ENCODE measurements at regions not wholly inside any gene's neighbourhood (a gene's known extent, or its start where the extent isn't known, plus 50 kb on each side); places are given as distances from the start of the nearest gene placed in this dataset.

DNA sequence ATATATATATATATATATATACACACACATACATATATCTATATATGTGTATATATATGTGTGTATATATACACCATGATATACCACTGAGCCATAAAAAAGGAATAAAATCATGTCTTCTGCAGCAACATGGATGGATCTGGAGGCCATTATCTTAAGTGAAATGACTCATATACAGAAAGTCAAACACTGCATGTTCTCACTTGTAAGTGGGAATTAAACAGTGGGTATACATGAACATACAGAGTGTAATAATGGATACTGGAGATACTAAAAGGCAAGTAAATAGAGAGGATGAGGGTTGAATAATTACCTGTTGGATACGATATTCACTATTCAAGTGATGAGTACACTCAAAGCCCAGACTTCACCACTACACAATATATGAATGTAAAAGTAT is 332.6 kb downstream of the SLITRK1 start (continued):
- TF ChIP-seq, protein P1, sequence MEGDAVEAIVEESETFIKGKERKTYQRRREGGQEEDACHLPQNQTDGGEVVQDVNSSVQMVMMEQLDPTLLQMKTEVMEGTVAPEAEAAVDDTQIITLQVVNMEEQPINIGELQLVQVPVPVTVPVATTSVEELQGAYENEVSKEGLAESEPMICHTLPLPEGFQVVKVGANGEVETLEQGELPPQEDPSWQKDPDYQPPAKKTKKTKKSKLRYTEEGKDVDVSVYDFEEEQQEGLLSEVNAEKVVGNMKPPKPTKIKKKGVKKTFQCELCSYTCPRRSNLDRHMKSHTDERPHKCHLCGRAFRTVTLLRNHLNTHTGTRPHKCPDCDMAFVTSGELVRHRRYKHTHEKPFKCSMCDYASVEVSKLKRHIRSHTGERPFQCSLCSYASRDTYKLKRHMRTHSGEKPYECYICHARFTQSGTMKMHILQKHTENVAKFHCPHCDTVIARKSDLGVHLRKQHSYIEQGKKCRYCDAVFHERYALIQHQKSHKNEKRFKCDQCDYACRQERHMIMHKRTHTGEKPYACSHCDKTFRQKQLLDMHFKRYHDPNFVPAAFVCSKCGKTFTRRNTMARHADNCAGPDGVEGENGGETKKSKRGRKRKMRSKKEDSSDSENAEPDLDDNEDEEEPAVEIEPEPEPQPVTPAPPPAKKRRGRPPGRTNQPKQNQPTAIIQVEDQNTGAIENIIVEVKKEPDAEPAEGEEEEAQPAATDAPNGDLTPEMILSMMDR (IDR thresholded peaks at IDR 0.05; ENCODE audit: low read depth, low read length, missing input control) = no peak
- no peak for TF ChIP-seq JUND (IDR thresholded peaks at IDR 0.05)

DNA sequence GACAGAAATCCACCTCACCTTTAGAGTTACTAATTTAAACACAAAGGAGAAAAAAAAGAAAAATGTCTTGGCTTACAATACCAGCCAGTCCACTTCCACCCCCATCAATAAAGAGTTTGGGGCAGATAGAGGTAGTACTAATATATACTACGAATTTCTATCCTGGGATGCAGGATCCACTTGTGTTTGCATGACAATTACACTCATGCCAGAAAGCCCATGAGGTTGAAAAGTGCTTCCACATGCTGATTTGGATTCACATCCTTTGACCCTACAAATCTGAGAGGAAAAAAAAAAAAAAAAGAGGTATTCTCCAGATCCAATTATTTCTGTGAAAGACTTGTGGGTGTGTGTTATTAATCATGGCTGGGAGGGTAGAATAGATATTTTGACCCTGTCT is 335.2 kb downstream of the SLITRK1 start:
- H3K27me3 ChIP-seq (ENCODE audit: control insufficient read depth in 4 of 4, insufficient read depth in 4 of 4, low read length in 3 of 4) = no peaks in the 10 kb centered on the region
- 33% methylated on average over 1 of the region's 1 CpG for WGBS
- TF ChIP-seq FOXA2 (IDR thresholded peaks at IDR 0.05) (no peak), TAF1 (conservative IDR thresholded peaks at IDR 0.05) (no peak), SP1 (IDR thresholded peaks at IDR 0.05) (no peak), RXRA (IDR thresholded peaks at IDR 0.05) (no peak), JUND (IDR thresholded peaks at IDR 0.05) (no peak), GABPA (IDR thresholded peaks at IDR 0.05 in 1 of 2, conservative IDR thresholded peaks at IDR 0.05 in 1 of 2) (no peak), NR2F2 (IDR thresholded peaks at IDR 0.05) (no peak), FOXA1 (IDR thresholded peaks at IDR 0.05) (no peak), EGR1 (IDR thresholded peaks at IDR 0.05; ENCODE audit: low read depth in 2 of 2) (no peak)
- TF ChIP-seq, protein P2, sequence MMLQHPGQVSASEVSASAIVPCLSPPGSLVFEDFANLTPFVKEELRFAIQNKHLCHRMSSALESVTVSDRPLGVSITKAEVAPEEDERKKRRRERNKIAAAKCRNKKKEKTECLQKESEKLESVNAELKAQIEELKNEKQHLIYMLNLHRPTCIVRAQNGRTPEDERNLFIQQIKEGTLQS (IDR thresholded peaks at IDR 0.05) = no peak
- TF ChIP-seq, protein P3, sequence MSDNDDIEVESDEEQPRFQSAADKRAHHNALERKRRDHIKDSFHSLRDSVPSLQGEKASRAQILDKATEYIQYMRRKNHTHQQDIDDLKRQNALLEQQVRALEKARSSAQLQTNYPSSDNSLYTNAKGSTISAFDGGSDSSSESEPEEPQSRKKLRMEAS (IDR thresholded peaks at IDR 0.05) = no peak
- TF ChIP-seq, protein P4, sequence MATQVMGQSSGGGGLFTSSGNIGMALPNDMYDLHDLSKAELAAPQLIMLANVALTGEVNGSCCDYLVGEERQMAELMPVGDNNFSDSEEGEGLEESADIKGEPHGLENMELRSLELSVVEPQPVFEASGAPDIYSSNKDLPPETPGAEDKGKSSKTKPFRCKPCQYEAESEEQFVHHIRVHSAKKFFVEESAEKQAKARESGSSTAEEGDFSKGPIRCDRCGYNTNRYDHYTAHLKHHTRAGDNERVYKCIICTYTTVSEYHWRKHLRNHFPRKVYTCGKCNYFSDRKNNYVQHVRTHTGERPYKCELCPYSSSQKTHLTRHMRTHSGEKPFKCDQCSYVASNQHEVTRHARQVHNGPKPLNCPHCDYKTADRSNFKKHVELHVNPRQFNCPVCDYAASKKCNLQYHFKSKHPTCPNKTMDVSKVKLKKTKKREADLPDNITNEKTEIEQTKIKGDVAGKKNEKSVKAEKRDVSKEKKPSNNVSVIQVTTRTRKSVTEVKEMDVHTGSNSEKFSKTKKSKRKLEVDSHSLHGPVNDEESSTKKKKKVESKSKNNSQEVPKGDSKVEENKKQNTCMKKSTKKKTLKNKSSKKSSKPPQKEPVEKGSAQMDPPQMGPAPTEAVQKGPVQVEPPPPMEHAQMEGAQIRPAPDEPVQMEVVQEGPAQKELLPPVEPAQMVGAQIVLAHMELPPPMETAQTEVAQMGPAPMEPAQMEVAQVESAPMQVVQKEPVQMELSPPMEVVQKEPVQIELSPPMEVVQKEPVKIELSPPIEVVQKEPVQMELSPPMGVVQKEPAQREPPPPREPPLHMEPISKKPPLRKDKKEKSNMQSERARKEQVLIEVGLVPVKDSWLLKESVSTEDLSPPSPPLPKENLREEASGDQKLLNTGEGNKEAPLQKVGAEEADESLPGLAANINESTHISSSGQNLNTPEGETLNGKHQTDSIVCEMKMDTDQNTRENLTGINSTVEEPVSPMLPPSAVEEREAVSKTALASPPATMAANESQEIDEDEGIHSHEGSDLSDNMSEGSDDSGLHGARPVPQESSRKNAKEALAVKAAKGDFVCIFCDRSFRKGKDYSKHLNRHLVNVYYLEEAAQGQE (IDR thresholded peaks at IDR 0.05) = no peak
- no peak for DNase-seq (ENCODE audit: low spot score)
- no peaks in the 10 kb centered on the region for H3K9me3 ChIP-seq (ENCODE audit: control insufficient read depth in 4 of 4, low read length in 3 of 4)
- H3K36me3 ChIP-seq (ENCODE audit: control insufficient read depth in 4 of 4, insufficient read depth in 3 of 4, low read depth in 1 of 4, low read length in 3 of 4) = no peaks in the 10 kb centered on the region
- no peak overlapping the region for H3K4me3 ChIP-seq (ENCODE audit: low read depth in 1 of 3, low read length in 3 of 3)
- H3K27ac ChIP-seq (ENCODE audit: low read depth in 1 of 2, low read length in 2 of 2) = no peak overlapping the region
- H3K4me1 ChIP-seq (ENCODE audit: control insufficient read depth in 4 of 4, insufficient read depth in 4 of 4, low read length in 3 of 4) = no peaks in the 10 kb centered on the region
- no peak overlapping the region for H3K9ac ChIP-seq (ENCODE audit: low read depth in 1 of 2, low read length in 2 of 2)

DNA sequence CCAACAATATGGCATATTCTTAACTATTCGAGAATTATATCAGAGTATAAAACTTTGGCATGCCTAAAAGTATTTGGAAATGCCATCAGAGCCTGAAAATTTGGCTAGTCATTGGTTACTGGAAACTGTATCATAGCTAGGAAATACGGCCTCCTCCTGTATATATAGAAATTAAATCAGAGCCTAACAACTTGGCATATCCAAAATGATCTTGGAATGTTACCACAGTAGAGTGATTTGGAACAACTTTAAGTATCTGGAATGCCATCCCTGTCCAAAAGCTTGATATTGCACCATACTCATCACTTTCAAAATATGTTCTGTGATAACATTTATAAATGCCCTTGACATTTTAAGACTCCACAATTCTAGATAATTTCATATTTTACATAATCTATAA is 335.8 kb downstream of the SLITRK1 start:
- Histone ChIP-seq H3K27me3 (ENCODE audit: control insufficient read depth in 4 of 4, insufficient read depth in 4 of 4, low read length in 3 of 4) (no peaks in the 10 kb centered on the region), H3K4me1 (ENCODE audit: control insufficient read depth in 4 of 4, insufficient read depth in 4 of 4, low read length in 3 of 4) (no peaks in the 10 kb centered on the region), H3K9me3 (ENCODE audit: control insufficient read depth in 4 of 4, low read length in 3 of 4) (no peaks in the 10 kb centered on the region), H3K27ac (ENCODE audit: low read depth in 1 of 2, low read length in 2 of 2) (no peak overlapping the region), H3K9ac (ENCODE audit: low read depth in 1 of 2, low read length in 2 of 2) (no peak overlapping the region), H3K36me3 (ENCODE audit: control insufficient read depth in 4 of 4, insufficient read depth in 3 of 4, low read depth in 1 of 4, low read length in 3 of 4) (no peaks in the 10 kb centered on the region), H3K4me3 (ENCODE audit: low read depth in 1 of 3, low read length in 3 of 3) (no peak overlapping the region)
- DNase-seq (ENCODE audit: low spot score) = no peak
- 64% methylated on average over 2 of the region's 2 CpGs for WGBS
- TF ChIP-seq HNF4G (IDR thresholded peaks at IDR 0.05) = no peak
- TF ChIP-seq, protein P3 (IDR thresholded peaks at IDR 0.05) = no peak
- TF ChIP-seq SP1 (IDR thresholded peaks at IDR 0.05) = no peak
- no peak for TF ChIP-seq NR2F2 (IDR thresholded peaks at IDR 0.05)
- TF ChIP-seq, protein P1 (IDR thresholded peaks at IDR 0.05; ENCODE audit: low read depth, low read length, missing input control) = no peak
- no peak for TF ChIP-seq RXRA (IDR thresholded peaks at IDR 0.05)
- no peak for TF ChIP-seq TAF1 (conservative IDR thresholded peaks at IDR 0.05)
- TF ChIP-seq RAD21 (IDR thresholded peaks at IDR 0.05) = no peak
- TF ChIP-seq EGR1 (IDR thresholded peaks at IDR 0.05; ENCODE audit: low read depth in 2 of 2) = no peak
- TF ChIP-seq GABPA (IDR thresholded peaks at IDR 0.05 in 1 of 2, conservative IDR thresholded peaks at IDR 0.05 in 1 of 2) = no peak
- TF ChIP-seq JUND (IDR thresholded peaks at IDR 0.05) = no peak
- TF ChIP-seq, protein P2 (IDR thresholded peaks at IDR 0.05) = no peak
